ENCODE measurements at regions not wholly inside any gene's neighbourhood (a gene's known extent, or its start where the extent isn't known, plus 50 kb on each side); places are given as distances from the start of the nearest gene placed in this dataset.

- no peak for DNase-seq
These were observed 1129.9 kb upstream of the GYPC start for GRCh38 chr2:125526093-125526492.

- DNase-seq, result no peak
These were observed 1120.9 kb upstream of the GYPC start for GRCh38 chr2:125535089-125535488.

- no peak for DNase-seq
These were observed 1111.9 kb upstream of the GYPC start for GRCh38 chr2:125543968-125544514.

GRCh38 chr2:125553768-125554167, 1102.2 kb upstream of the GYPC start:
- no peak for DNase-seq

- no peak for DNase-seq
These were observed 1101.0 kb upstream of the GYPC start for GRCh38 chr2:125554956-125555355.

- no peak for DNase-seq
These were observed 1096.8 kb upstream of the GYPC start for GRCh38 chr2:125559186-125559585.

- DNase-seq, result no peak
These were observed 1095.1 kb upstream of the GYPC start for GRCh38 chr2:125560855-125561254.

- DNase-seq, result no peak
These were observed 1094.7 kb upstream of the GYPC start for GRCh38 chr2:125561302-125561701.

- DNase-seq, result no peak
These were observed 1093.0 kb upstream of the GYPC start for GRCh38 chr2:125562924-125563323.

GRCh38 chr2:125564471-125564870, 1091.5 kb upstream of the GYPC start:
- peak; percentile 6 for DNase-seq

- no peak for DNase-seq
These were observed 1089.5 kb upstream of the GYPC start for GRCh38 chr2:125566422-125566821.

GRCh38 chr2:125567100-125567499, 1088.9 kb upstream of the GYPC start:
- no peak for DNase-seq

- no peak for DNase-seq
These were observed 1083.3 kb upstream of the GYPC start for GRCh38 chr2:125572660-125573059.

- DNase-seq, result no peak
These were observed 1082.5 kb upstream of the GYPC start for GRCh38 chr2:125573432-125573831.

GRCh38 chr2:125576558-125576957, 1079.4 kb upstream of the GYPC start:
- no peak for DNase-seq

- DNase-seq, result peak; percentile 5
These were observed 1074.4 kb upstream of the GYPC start for GRCh38 chr2:125581557-125581956.

GRCh38 chr2:125582516-125582915, 1073.4 kb upstream of the GYPC start:
- DNase-seq, result no peak

GRCh38 chr2:125584732-125585131, 1071.2 kb upstream of the GYPC start:
- DNase-seq, result no peak

GRCh38 chr2:125588780-125589179, 1067.2 kb upstream of the GYPC start:
- no peak for DNase-seq

- no peak for DNase-seq
These were observed 1064.0 kb upstream of the GYPC start for GRCh38 chr2:125591954-125592353.

GRCh38 chr2:125593036-125593435, 1062.9 kb upstream of the GYPC start:
- no peak for DNase-seq

- no peak for DNase-seq
These were observed 1059.3 kb upstream of the GYPC start for GRCh38 chr2:125596612-125597011.

- DNase-seq, result no peak
These were observed 1040.5 kb upstream of the GYPC start for GRCh38 chr2:125615438-125615837.

GRCh38 chr2:125630377-125630776, 1025.6 kb upstream of the GYPC start:
- DNase-seq, result no peak

- DNase-seq, result no peak
These were observed 1021.3 kb upstream of the GYPC start for GRCh38 chr2:125634662-125635061.

- DNase-seq, result no peak
These were observed 1017.6 kb upstream of the GYPC start for GRCh38 chr2:125638345-125638744.

Measured in NCI-H2171 treated with DMSO at 0.1 percent for 48 hours (cell line).